Activated CD4-positive, alpha-beta T cell treated with anti-CD3 and anti-CD28 coated beads, Interleukin-2, amount 50 U/mL, for 16 hours (primary cell): ENCODE measurements at regions not wholly inside any gene's neighbourhood (a gene's known extent, or its start where the extent isn't known, plus 50 kb on each side); places are given as distances from the start of the nearest gene placed in this dataset.

ENCODE experiments used
- DNase-seq: peaks from one replicate; pipeline ENCODE4 v3.0.0-alpha.2; 2020

DNA sequence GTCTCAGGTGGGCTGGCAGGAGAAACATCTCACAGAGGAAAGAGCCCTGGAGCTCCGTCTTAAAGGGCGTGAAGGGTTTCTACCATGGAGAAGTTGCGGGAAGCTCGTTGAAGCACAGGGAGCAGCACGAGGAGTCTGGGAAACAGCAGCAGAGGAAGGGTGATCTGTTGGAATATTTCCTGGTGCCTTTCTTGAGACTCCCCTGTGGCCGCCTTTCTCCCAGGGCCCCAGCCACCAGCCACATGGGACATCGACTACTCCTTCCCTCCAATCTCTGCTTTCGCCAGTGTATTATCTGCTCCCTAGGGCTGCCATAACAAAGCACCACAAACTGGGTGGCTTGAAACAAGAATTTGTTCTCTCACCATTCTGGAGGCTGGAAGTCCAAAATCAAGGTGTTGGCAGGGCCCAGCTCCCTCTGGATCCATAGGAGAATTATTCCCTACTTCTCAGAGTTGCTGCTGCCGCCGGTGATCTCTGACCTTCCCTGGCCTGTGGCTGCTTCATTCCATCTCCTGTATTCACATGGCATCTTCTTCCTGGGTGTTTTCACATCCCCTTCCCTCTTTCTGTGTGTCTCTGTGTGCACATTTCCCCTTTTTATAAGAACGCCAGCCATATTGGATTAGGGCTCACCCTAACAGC, 152.8 kb upstream of the GSC start:
- DNase-seq: no peak

DNA sequence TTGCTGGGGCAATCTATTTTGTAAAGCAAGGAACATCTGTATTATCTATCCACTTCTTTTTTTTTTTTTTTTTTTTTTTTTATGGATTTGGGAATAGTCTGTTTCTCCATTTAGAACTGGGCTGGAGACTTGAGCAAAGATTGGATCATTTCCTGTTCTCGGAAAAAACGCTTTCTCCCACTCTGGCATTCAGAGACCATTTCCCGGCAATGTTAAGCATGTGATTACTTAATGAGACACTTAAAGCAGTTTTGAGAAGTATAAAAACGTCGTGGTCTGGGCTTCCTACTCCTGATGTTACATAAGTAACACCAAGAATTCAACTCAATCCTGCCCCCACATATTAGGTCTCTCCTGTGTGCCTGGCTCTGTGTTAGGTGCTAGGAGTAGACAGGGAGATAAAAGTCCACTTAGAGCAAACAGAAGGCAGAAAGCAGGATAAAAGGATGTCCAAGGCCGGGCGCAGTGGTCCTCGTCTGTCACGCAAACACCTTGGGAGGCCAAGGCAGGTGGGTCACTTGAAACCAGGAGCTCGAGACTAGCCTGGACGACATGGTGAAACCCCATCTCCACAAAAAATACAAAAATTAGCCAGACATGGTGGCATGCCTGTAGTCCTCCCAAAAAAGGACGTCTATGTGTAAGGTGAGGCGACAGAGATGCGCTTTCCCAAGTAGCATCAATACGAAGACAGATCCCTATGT, 152.1 kb upstream of the GSC start:
- DNase-seq: no peak

DNA sequence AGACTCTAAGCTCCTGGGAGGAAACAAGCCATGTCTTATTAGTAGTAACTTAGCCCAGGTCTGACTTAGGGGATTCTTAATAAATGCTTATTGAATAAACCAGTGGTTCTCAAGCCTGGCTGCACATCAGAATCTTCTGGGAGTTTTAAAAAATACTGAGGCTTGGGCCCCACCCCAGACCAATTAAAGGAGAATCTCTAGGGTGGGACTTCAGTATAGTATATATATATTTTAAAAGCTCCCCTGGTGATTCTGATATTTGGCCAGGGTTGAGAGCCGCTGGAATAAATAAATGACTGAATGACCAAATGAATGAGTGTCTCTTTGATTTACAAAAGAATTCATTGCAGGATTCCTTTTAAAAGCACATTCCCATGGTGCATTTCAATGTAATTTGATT, 151.5 kb upstream of the GSC start:
- DNase-seq: no peak

DNA sequence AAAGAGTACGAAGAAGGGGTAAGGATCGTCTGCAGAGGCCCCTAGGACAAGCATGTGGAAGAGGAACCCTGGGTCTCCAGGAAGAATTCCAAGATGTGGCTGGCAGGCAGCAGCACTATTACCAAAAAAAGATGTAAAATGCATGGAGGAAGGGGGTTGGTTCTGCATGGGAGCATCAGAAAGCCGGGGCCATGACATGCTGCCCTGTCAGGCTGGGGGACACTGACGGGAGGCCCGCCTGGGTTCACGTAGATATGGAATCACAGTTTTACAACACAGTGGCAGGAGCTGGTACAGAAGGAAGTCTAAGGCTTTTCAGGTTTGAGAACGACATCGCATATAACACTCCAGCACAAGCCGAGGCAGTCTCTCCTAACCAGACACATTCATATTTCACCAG, 150.0 kb upstream of the GSC start:
- DNase-seq: no peak

DNA sequence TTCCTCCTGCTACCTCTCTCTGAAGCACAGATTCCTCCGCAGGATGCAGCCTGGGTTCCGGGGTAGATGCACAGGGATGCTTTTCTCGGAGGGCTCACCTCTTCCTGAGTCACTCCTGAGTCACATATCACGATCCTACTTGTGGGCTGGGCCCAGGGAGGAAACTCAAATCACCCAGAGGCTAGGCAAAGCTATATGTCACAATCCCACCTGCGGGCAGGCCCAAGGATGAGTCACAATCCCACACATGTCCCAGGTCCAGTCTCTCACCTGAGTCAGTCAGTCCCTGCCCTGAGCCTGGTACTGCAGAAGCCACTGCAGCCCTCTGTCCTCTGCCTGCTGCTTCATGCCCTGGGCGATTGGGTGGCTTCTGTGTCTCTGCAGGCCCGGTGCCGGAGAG, 149.0 kb upstream of the GSC start:
- no peak for DNase-seq

DNA sequence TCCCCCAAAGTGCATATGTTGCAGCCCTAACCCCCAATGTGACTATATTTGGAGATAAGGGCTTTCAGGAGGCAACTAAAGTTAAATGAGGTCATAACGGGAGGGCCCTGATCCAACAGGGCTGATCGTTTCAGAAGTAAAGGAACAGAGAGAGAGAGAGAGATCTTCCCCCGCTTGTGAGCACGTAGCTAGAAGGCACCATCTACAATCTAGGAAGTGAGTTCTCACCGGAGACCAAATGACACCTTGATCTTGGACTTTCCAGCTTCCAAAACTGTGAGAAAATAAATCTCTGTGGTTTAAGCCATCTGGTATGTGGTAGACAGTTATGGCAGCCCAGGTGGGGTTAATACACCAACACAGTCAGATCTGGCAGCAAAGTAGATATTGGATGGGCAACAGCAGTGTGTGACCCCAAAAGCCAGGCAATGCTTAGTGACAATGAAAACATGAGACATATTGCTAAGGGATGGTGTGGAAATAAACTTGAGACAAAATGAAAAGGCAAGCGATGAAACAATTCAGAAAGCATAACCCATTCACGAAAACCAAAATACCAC, 147.2 kb upstream of the GSC start:
- no peak for DNase-seq

DNA sequence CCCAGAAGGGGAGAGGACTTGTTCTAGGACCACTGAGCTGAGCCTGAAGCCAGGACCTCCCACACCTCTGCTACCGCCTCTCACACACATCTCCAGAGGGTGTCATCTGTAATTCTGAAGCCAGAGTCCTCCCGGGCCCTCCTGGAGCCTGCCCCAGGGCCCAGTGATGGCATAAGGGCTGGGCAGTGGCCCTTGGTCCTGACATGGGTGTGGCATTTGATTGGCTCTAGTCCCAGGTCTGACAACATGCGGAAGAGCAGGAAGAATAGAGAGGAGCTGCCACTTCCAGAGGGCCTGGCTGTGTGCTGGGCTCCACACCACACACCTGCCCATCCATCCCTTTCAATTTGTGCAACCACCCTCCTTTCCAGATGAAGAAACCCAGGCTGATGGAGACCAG, 144.3 kb upstream of the GSC start:
- DNase-seq: no peak

DNA sequence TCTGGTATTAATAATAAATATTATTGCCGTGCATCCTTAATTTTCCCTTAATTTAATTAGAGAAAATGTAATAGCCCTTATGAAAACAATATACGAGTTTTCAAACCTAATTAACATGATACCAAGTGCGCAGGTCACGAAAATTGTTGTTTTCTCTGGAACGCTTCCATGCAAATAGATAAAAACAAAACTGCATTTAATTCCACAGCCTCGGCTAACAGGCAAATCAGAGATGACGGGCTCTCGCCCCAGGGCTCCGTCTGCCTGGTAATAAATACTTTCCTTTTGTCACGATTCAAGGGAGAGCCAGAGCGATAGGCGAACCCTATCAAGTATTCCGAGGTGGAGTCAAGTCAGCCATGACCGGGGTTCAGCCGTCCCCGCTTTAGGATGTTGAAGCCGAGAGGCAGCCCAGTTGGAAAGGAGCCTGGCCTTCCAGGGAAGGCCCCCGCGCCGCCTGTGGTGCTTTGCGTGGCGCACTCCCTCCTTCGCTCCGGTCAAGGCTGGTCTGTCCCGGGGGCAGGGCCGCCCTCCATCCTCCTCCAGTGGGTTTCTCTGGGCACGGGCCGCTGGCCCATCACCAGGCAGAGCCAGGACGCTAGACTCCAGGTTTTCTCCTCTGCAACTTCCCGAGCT, 137.8 kb upstream of the GSC start:
- no peak for DNase-seq

DNA sequence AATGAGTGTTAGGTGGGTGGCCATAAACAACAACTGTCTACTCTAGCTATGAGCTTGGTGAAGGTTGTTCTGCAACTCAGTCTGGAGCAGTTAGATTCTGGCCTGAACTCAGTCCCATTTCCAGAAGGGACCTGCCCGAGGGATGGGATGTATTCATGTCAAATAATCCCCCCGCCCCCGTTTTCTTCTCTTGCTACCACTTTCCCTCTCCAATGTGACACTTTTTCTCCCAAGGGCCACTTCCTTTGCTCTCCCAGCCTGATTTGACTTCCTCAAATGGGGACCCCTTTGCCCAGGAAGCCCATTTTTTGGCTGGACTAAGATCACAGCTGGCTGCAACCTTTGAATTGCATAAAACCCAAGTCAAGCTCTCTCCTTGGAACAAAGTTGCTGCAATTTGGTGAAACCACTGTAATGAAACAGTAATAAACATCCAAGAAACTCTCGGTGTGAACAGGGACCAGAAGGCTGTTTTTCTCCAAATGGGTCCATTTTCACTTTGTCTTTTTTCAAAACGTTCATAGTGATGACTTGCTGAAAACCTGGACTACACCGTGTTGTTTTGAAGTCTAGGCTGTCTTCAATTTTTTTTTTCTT, 137.2 kb upstream of the GSC start:
- DNase-seq: no peak

DNA sequence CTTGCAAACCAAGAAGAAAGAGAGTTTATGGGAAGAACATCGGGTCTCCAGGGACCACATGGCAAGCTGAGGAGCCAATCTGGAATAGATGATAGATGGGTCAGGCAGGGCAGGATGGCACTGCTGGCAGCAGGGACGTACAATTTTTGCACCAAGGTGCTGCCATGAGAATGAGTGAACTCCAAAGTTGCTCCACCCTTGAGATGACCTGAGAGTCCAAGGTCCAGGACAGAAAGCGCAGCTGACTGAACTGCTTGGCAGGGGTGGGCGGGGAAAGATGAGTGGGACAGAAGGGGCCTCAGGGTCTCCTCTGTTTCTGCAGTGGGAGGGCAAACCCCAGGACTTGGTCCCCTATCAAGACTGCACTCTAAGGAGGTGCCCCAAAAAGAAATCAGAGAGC, 136.7 kb upstream of the GSC start:
- DNase-seq: no peak

DNA sequence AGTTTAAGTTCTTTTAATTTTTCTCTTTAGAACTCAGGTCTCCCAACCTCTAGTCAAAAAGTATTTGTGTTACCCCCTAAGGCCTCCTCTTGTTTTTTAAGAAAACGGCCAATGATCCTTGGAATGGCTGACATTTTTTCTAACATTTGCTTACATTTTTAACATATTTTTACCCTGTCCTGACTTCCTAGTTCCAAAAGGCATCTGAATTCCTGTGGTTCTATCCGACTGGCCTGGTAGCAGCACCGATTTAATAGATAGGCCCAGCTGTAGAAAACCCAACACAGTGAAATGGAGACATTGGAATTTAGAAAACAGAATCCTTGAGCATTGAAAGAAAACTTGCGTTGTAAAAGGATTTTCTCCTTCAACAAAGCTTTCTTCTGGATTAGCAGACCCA, 134.7 kb upstream of the GSC start:
- DNase-seq: no peak

DNA sequence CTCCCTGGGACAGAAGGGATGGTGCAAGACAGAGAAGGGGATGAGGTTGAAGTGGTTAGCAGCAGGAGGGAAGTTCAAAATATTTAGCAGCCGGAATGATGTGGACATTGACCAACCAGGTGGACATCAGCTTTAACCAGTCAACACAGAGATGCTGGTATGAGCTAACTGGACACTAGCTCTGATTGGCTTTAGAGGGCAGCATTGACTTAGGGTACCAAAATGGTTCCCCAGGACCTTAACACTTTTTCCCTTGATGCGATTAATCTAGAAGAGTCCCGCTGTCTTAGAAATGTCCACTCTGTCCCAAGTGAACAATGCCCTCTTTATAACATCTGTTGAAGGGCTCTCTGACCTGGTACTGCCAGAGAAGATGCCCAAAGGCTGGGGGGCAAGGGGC, 134.0 kb upstream of the GSC start:
- DNase-seq: no peak

DNA sequence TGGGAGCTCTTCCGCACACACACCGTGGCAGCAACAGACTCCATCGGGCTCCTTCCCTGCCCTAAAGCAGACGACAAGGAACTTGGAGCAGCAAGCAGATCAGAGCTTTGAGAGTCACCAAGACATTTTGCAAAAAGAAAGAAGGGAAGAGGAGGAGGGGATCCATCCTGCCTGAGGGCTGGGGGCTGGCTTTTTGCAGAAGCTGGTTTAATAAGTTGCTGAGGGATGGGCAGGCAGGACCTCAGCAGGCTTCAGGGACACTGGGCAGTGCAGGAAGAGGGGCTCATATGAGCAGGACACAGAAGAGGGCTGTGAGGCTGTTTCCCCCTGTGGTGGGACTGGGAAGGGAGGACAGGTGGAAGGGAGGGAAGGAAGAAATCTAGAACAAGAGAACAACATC, 133.4 kb upstream of the GSC start:
- no peak for DNase-seq

DNA sequence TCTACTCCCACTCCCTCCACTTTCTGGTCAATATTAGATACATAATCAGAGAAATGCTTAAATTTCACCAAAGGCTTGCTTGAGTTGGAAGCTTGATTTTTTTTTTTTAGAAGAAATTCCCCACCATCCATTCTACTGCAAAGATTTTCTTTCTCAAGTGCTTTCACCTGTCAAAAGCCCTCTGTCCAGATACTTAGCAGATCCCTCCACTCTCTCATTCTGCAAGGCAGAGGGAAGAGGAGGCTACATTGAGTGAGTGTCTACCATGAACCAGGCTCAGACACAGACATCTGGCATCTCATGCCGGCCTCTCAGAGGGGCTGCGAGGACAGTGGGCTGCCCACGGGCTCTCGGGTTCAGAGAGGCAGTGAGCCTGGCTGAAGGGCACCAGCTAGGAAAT, 127.6 kb upstream of the GSC start:
- DNase-seq: no peak

DNA sequence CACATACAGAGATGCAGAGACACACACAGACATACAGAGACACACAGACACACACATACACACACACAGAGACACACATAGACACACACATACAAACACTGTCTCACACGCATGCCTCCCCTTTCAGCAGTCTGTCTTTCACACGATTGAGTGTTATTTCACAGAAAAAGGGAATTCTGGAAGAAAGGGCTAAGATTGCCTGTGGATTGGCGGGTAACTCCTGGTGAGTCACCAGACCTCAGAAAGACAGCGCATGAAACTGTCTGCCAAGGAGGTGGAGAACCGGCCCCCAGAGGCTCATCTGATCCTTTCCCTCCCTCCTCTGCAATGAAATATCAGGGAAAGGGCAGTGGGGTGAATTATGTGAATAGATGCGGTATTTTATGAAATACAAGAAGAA, 127.2 kb upstream of the GSC start:
- DNase-seq: no peak

DNA sequence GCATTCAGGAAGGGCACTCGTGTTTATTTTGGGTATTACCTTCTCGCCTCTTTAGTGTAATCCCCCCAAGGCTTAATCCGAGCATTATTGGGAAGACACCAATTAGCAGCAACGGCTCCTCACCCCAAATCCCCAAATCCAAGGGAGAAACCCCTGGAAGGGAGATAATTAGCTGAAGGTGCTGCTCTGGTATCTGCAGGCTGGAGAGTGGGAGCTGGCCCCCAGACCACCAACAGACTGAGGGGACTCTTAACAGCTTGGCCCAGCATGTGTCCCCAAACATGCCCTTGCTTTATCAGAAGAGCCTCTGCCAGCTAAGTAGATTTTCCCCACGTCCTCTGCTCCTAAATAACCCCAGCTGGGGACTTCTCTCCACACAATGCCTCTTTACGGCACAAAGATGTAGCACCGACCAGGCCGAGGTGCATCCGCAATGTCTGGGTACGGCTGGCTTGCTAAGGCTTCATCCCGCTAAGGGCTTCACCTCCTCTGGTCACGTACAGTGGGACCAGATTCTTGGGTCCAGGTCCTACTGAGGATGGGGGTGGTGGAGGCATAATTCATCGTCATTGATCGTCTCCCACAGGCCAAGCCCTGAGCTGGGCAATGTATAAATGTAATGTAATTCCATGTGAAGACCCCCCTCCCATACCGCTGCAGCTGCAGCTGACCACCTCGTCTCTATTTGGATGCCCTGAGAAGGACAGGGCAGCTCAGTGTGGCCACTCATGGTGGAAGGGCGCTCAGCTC, 123.7 kb upstream of the GSC start:
- DNase-seq: no peak

DNA sequence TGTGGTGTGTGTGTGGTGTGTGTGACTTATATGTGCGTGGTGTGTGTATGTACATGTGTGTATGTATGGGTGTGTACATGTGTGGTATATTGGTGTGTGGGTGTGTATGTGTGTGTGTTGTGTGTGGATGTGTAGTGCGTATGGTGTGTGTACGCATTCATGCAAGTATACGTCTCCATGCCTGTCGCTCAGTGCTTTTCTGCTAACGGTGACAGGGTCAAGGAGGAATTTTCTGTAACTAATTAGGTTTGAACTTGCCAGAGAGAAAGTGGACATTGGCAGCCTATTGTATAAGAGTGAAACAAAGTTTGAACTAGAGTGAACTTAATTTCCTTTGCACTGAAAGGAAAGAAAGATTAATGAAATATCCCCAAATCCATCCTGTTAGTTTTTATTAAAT, 120.9 kb upstream of the GSC start:
- DNase-seq: no peak

DNA sequence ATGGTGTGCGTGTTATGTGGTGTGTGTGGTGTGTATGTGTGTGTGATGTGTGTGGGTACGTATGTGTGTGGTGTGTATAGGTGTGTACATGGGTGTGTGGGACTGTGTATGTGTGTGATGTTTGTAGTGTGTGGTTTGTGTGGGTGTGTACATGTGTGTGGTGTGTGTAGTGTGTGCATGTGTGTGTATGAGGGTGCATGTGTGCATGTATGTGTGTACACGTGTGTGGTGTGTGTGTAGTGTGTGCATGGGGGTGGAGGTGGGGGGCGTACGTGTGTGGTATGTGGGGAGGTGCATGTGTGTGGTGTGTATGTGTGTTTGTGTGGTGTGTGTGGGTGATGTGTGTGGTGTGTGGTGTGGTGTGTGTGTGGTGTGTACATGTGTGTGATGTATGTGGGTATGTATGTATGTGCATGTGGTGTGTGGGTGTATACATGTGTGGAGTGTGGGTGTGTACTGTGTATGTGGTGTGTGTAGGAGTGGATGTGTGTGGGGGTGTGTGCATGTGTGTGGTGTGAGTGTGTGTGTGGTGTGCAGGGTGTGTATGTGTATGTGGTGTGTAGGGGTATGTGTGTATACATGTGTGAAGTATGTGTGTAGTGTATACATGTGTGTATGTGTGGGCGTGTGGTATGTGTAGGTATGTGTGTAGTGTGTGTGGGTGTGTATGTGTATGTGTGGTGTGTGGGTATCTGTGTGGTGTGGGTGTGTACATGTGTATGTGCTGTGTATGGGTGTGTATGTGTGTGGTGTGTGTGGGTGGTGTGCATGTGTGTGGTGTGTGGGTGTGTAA, 119.8 kb upstream of the GSC start:
- no peak for DNase-seq

DNA sequence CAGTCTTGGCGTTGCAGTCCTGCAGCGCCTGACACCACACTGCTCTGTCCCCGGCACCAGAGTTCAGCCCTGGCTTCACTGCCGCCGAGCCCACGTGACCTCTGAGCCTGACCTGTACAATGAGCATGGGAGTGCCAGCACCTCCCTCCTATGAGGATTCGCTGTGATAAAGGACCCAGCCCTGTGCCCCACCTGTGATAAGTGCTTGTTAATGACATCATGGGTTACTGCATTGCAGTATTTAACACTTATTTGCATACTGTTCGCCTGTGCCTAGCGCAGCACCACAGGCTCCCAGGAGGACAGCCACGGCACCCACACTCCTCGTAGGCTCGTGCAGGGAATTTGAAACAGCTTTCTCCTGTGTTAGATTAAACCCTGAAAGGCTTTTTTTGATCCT, 118.2 kb upstream of the GSC start:
- DNase-seq: no peak

DNA sequence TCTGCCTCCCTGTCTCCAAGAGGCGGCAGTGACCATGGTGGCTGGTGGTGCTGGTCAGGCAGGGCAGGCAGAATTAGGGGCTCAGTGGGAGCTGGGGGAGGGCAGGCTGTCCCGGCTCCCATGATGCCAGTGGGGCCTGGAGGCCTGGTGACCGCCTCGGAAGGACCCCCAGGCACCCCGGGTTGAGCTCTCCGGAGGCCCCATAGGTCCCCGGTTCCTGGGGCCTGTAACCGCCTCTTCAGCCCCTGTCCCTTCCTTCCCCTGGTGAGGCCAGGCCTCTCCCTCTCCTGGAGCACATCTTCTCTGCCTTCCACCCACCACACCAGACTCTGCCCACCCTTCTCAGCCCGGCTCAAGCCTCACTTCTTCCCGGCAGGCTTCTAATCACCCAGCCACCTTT, 117.7 kb upstream of the GSC start:
- no peak for DNase-seq

DNA sequence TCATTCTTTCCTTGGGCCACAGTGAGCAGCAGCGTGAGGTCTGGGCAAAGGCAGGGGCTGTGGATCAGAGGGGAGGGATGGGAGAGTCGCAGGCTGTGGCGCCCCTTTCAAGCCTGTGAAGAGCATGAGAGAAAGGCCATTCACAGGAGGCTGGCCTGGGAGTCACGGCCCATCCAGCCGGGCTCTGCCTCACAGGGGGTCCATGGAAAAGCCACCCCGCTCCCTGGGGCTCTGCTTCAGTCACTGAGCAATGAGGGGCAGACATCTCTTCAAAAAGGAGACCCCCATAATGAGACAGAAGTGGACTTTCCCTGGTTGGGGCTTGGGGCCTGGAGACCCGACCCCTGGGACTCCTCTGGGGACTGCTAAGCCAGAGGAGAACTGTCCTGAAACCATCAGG, 117.0 kb upstream of the GSC start:
- no peak for DNase-seq

DNA sequence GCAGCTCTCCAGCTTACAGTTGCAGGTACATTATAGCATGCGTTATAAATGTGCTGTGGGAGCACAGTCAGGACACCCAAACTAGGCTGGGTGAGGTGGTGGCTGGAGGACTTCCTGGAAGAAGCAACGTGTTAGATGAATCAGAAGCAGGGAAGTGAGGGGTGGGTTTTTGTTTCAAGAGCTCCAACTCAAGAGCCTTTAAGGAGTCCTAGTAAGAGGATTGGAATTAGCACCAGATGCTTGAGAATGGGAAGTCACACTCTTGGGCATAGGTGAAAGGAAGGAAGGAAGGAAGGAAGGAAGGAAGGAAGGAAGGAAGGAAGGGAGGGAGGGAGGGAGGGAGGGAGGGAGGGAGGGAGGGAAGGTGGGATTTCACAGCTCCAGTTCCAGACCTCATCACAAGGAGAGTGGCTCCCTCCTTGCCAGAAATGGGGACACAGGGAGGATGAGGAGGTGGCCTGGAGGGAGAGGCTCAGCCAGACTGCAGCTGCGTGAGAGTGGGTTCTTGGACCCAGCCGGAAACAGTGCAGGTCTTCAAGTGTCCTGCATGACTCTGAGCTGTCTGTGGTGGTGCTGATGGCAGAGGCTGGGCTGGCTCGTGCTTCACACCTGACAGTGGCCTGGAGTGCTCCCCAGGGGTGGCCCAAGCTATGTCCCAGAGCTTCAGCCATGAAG, 115.7 kb upstream of the GSC start:
- no peak for DNase-seq
